ENCODE measurements at regions not wholly inside any gene's neighbourhood (a gene's known extent, or its start where the extent isn't known, plus 50 kb on each side); places are given as distances from the start of the nearest gene placed in this dataset.

GRCh38 chr21:27372381-27372780 is 405.5 kb upstream of the ADAMTS5 start:
- no peak for TF ChIP-seq EZH2 (IDR thresholded peaks at IDR 0.05; ENCODE audit: low read length)
- no peak for TF ChIP-seq CTCF (optimal IDR thresholded peaks at IDR 0.05 in 1 of 3, IDR thresholded peaks at IDR 0.05 in 1 of 3, conservative IDR thresholded peaks at IDR 0.05 in 1 of 3; ENCODE audit: extremely low read depth in 1 of 3, insufficient read depth in 2 of 3, low read length in 3 of 3)
